H1 (cell line): ENCODE measurements at regions not wholly inside any gene's neighbourhood (a gene's known extent, or its start where the extent isn't known, plus 50 kb on each side); places are given as distances from the start of the nearest gene placed in this dataset.

Experiments used
- ASH2L ChIP-seq: fragments of 200-600, 300-600 bp; sonication (generic); IDR thresholded peaks from one replicate; pipeline ENCODE4 v1.7.1; 2017; ENCODE audit warnings: low read length
- CTCF ChIP-seq, 3 experiments: IDR thresholded peaks; 1 replicate in 2 of 3; 2 replicates in 1 of 3; pipeline versions ENCODE4 v1.5.1 to v1.6.1; 2011; ENCODE audit warnings: low read length in 3 of 3, mild to moderate bottlenecking in 3 of 3, inconsistent platforms in 2 of 3, low read depth in 1 of 3, moderate library complexity in 1 of 3; ENCODE audit not compliant: insufficient read depth in 1 of 3; ENCODE audit errors: control extremely low read depth in 1 of 3
- KDM1A ChIP-seq: fragments of 200-600, 300-600 bp; sonication (generic); IDR thresholded peaks from 2 replicates; pipeline ENCODE4 v1.7.1; 2016; ENCODE audit warnings: mild to moderate bottlenecking, low read length, borderline replicate concordance
- POLR2A ChIP-seq, 2 experiments: IDR thresholded peaks; 1 replicate in 1 of 2; 2 replicates in 1 of 2; pipeline ENCODE4 v1.6.1; 2011; ENCODE audit warnings: low read depth in 2 of 2, low read length in 2 of 2, mild to moderate bottlenecking in 2 of 2; ENCODE audit errors: control extremely low read depth in 1 of 2
- SUZ12 ChIP-seq: fragments of 200-600 bp; sonication (generic); IDR thresholded peaks from 2 replicates; pipeline ENCODE4 v1.6.1; 2012; ENCODE audit warnings: mild to moderate bottlenecking, inconsistent platforms, low read length, moderate library complexity, mixed read lengths
- TAF1 ChIP-seq: IDR thresholded peaks from 2 replicates; pipeline ENCODE4 v1.6.1; 2011; ENCODE audit warnings: mild to moderate bottlenecking, low read depth, low read length
- TEAD4 ChIP-seq: IDR thresholded peaks from 2 replicates; pipeline ENCODE4 v1.6.1; 2012; ENCODE audit warnings: low read depth, low read length, inconsistent platforms, mixed read lengths
- TF ChIP-seq, protein P1 (sequence below): IDR thresholded peaks from 2 replicates; pipeline ENCODE4 v1.6.1; 2012; ENCODE audit warnings: inconsistent platforms

GRCh38 chr2:85956646-85957039, 67.9 kb upstream of the ST3GAL5 start:
- no peak for TF ChIP-seq TAF1
- TF ChIP-seq CTCF (IDR thresholded peaks at IDR 0.05; ENCODE audit: control extremely low read depth in 1 of 3, insufficient read depth in 1 of 3, low read depth in 1 of 3, low read length in 3 of 3), result no peak
- TF ChIP-seq ASH2L, result no peak
- TF ChIP-seq POLR2A (IDR thresholded peaks at IDR 0.05; ENCODE audit: control extremely low read depth in 1 of 2, low read depth in 2 of 2, low read length in 2 of 2), result no peak
- TF ChIP-seq, protein P1, sequence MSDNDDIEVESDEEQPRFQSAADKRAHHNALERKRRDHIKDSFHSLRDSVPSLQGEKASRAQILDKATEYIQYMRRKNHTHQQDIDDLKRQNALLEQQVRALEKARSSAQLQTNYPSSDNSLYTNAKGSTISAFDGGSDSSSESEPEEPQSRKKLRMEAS, result no peak
- TF ChIP-seq SUZ12, result no peak
- TF ChIP-seq TEAD4, result no peak
- no peak for TF ChIP-seq KDM1A
